H1 (cell line): ENCODE measurements at regions not wholly inside any gene's neighbourhood (a gene's known extent, or its start where the extent isn't known, plus 50 kb on each side); places are given as distances from the start of the nearest gene placed in this dataset.

Source experiments
- CTCF ChIA-PET: fragments of 300-600 bp; sonication (Branson Sonifier 250); formaldehyde crosslinking; loops from one replicate; lab custom pipeline; 2021; ENCODE audit not compliant: partially characterized antibody; lab: Charles Lee
- POLR2A ChIA-PET: fragments of 300-600 bp; sonication (Branson Sonifier 250); formaldehyde crosslinking; loops from one replicate; lab custom pipeline; 2021; ENCODE audit warnings: inconsistent platforms; ENCODE audit not compliant: partially characterized antibody; lab: Charles Lee
- DNase-seq, 2 experiments: peaks; one replicate each; pipeline versions ENCODE4 v3.0.0 to v3.0.0-alpha.2; 2010 to 2022; ENCODE audit warnings: low spot score in 2 of 2, low read depth in 1 of 2, mixed read lengths in 1 of 2
- FAIRE-seq: peaks from 2 replicates; lab custom pipeline; 2011; peaks lifted over from hg19 to GRCh38; lab: Jason Lieb, UNC
- H2AFZ ChIP-seq: 2 replicates; pipeline ENCODE4 v1.8.1; 2012; ENCODE audit warnings: low read length, inconsistent platforms
- H2AK5ac ChIP-seq: 2 replicates; pipeline ENCODE4 v1.6.1; 2013; ENCODE audit warnings: low read depth, low read length
- H2BK120ac ChIP-seq: replicated peaks from 2 replicates; pipeline ENCODE3; 2013; ENCODE audit warnings: low read depth, low read length, inconsistent platforms
- H2BK12ac ChIP-seq: 2 replicates; pipeline ENCODE4 v1.6.1; 2013; ENCODE audit warnings: low read depth, low read length
- H2BK15ac ChIP-seq: 2 replicates; pipeline ENCODE4 v1.6.1; 2013; ENCODE audit warnings: low read length
- H2BK20ac ChIP-seq: 2 replicates; pipeline ENCODE4 v1.6.1; 2013; ENCODE audit warnings: low read length
- H2BK5ac ChIP-seq: 2 replicates; pipeline ENCODE4 v1.6.1; 2013; ENCODE audit warnings: low read depth, low read length
- H3K14ac ChIP-seq: 2 replicates; pipeline ENCODE4 v1.6.1; 2013; ENCODE audit warnings: inconsistent platforms; ENCODE audit not compliant: insufficient read length
- H3K18ac ChIP-seq: 2 replicates; pipeline ENCODE4 v1.6.1; 2013; ENCODE audit warnings: low read length; ENCODE audit errors: extremely low read depth
- H3K23ac ChIP-seq: 2 replicates; pipeline ENCODE4 v1.6.1; 2013; ENCODE audit warnings: inconsistent platforms; ENCODE audit not compliant: insufficient read length
- H3K23me2 ChIP-seq: 2 replicates; pipeline ENCODE4 v1.6.1; 2013; ENCODE audit warnings: low read depth, low read length
- H3K27ac ChIP-seq: 2 replicates; pipeline ENCODE4 v1.6.1; 2011; ENCODE audit warnings: low read depth, low read length, inconsistent platforms
- H3K27me3 ChIP-seq, 4 experiments: replicated peaks in 1 of 4; 1 replicate in 1 of 4; 2 replicates in 3 of 4; pipeline versions ENCODE4 v1.6.1 to v1.8.1; 2011 to 2013; ENCODE audit warnings: low read length in 3 of 4, mild to moderate bottlenecking in 3 of 4, inconsistent platforms in 2 of 4, mixed read lengths in 2 of 4, moderate library complexity in 1 of 4; ENCODE audit not compliant: control insufficient read depth in 3 of 4, insufficient read depth in 3 of 4; ENCODE audit errors: extremely low read depth in 1 of 4
- H3K36me3 ChIP-seq, 4 experiments: 2 replicates each; pipeline versions ENCODE4 v1.6.1 to v1.8.1; 2011 to 2013; ENCODE audit warnings: mild to moderate bottlenecking in 4 of 4, low read length in 3 of 4, moderate library complexity in 2 of 4, control low read depth in 1 of 4, inconsistent platforms in 1 of 4; ENCODE audit not compliant: insufficient read depth in 4 of 4, control insufficient read depth in 2 of 4
- H3K4ac ChIP-seq: replicated peaks from 2 replicates; pipeline ENCODE3; 2013; ENCODE audit warnings: low read length, low read depth, mixed read lengths, inconsistent platforms; ENCODE audit not compliant: insufficient read length
- H3K4me1 ChIP-seq, 4 experiments: replicated peaks in 1 of 4; 1 replicate in 1 of 4; 2 replicates in 3 of 4; pipeline versions ENCODE4 v1.6.1 to v1.8.1; 2011 to 2013; ENCODE audit warnings: low read length in 3 of 4, inconsistent platforms in 2 of 4, mixed read lengths in 1 of 4; ENCODE audit not compliant: insufficient read depth in 4 of 4, control insufficient read depth in 3 of 4
- H3K4me2 ChIP-seq, 2 experiments: 2 replicates each; pipeline versions ENCODE4 v1.6.1 to v1.8.1; 2011 to 2013; ENCODE audit warnings: low read depth in 2 of 2, low read length in 2 of 2, control low read depth in 1 of 2, inconsistent platforms in 1 of 2, mild to moderate bottlenecking in 1 of 2; ENCODE audit not compliant: insufficient read depth in 1 of 2
- H3K4me3 ChIP-seq, 4 experiments: fragments of 200-600, 300-600 bp in 1 of 4; sonication (generic), shearing (Covaris generic), sonication (Bioruptor Twin) in 1 of 4; 2 replicates each; pipeline versions ENCODE4 v1.5.1 to v1.8.1; 2011 to 2016; ENCODE audit warnings: low read length in 4 of 4, low read depth in 3 of 4, control low read depth in 2 of 4, inconsistent platforms in 2 of 4, mild to moderate bottlenecking in 2 of 4, mixed read lengths in 1 of 4, moderate library complexity in 1 of 4; ENCODE audit not compliant: insufficient read depth in 2 of 4; ENCODE audit errors: extremely low read depth in 1 of 4
- H3K56ac ChIP-seq: replicated peaks from 2 replicates; pipeline ENCODE3; 2013; ENCODE audit warnings: low read depth, mild to moderate bottlenecking, mixed read lengths, low read length, inconsistent platforms; ENCODE audit not compliant: insufficient read length
- H3K79me1 ChIP-seq: 2 replicates; pipeline ENCODE4 v1.6.1; 2013; ENCODE audit warnings: low read depth, low read length, control low read depth
- H3K79me2 ChIP-seq, 2 experiments: 2 replicates each; pipeline versions ENCODE4 v1.6.1 to v1.8.1; 2012 to 2013; ENCODE audit warnings: low read length in 2 of 2, mild to moderate bottlenecking in 2 of 2, inconsistent platforms in 1 of 2; ENCODE audit not compliant: insufficient read depth in 2 of 2, control insufficient read depth in 1 of 2
- H3K9ac ChIP-seq, 4 experiments: replicated peaks in 1 of 4; 1 replicate in 1 of 4; 2 replicates in 3 of 4; pipeline versions ENCODE4 v1.6.1 to v1.8.1; 2011 to 2013; ENCODE audit warnings: low read depth in 3 of 4, low read length in 3 of 4, control low read depth in 2 of 4, mild to moderate bottlenecking in 2 of 4, moderate library complexity in 2 of 4, inconsistent platforms in 1 of 4; ENCODE audit errors: extremely low read depth in 1 of 4
- H3K9me3 ChIP-seq, 2 experiments: 2 replicates each; pipeline versions ENCODE4 v1.6.1 to v1.8.1; 2012 to 2013; ENCODE audit warnings: mild to moderate bottlenecking in 2 of 2, moderate library complexity in 2 of 2, control low read depth in 1 of 2, inconsistent platforms in 1 of 2, low read depth in 1 of 2, low read length in 1 of 2, mixed read lengths in 1 of 2; ENCODE audit not compliant: insufficient read depth in 2 of 2
- H4K20me1 ChIP-seq, 2 experiments: replicated peaks in 1 of 2; 2 replicates each; pipeline versions ENCODE3 to v1.8.1; 2011 to 2013; ENCODE audit warnings: inconsistent platforms in 2 of 2, low read length in 2 of 2, mild to moderate bottlenecking in 1 of 2; ENCODE audit not compliant: insufficient read depth in 2 of 2, control insufficient read depth in 1 of 2
- H4K5ac ChIP-seq: 2 replicates; pipeline ENCODE4 v1.6.1; 2013; ENCODE audit warnings: low read length, low read depth, mixed read lengths, inconsistent platforms; ENCODE audit not compliant: insufficient read length
- H4K8ac ChIP-seq: 2 replicates; pipeline ENCODE4 v1.8.0; 2013; ENCODE audit warnings: mild to moderate bottlenecking, moderate library complexity, low read length, inconsistent platforms; ENCODE audit not compliant: insufficient read depth; ENCODE audit errors: extremely low read depth
- H4K91ac ChIP-seq: replicated peaks from 2 replicates; pipeline ENCODE3; 2013; ENCODE audit warnings: low read length, mixed read lengths, inconsistent platforms; ENCODE audit not compliant: insufficient read length
- ASH2L ChIP-seq: fragments of 200-600, 300-600 bp; sonication (generic); IDR thresholded peaks from one replicate; pipeline ENCODE4 v1.7.1; 2017; ENCODE audit warnings: low read length
- BACH1 ChIP-seq: IDR thresholded peaks from 2 replicates; pipeline ENCODE4 v1.6.1; 2012; ENCODE audit warnings: low read length, improper control_type of control experiment
- CEBPB ChIP-seq: IDR thresholded peaks from 2 replicates; pipeline ENCODE4 v1.6.1; 2012; ENCODE audit warnings: low read depth, low read length
- CHD2 ChIP-seq: IDR thresholded peaks from 2 replicates; pipeline ENCODE4 v1.6.1; 2012; ENCODE audit warnings: low read length, improper control_type of control experiment
- GABPA ChIP-seq: IDR thresholded peaks from 2 replicates; pipeline ENCODE4 v1.6.1; 2011; ENCODE audit warnings: mild to moderate bottlenecking, low read length, moderate library complexity, borderline replicate concordance; ENCODE audit not compliant: insufficient read depth
- HDAC2 ChIP-seq, 2 experiments: fragments of 300-600 bp in 1 of 2; sonication (generic) in 1 of 2; IDR thresholded peaks; 2 replicates each; pipeline ENCODE4 v1.6.1; 2011 to 2012; ENCODE audit warnings: low read depth in 2 of 2, low read length in 2 of 2, mild to moderate bottlenecking in 2 of 2, moderate library complexity in 2 of 2, borderline replicate concordance in 1 of 2, inconsistent platforms in 1 of 2
- KDM4A ChIP-seq: IDR thresholded peaks from one replicate; pipeline ENCODE4 v1.7.1; 2012; ENCODE audit warnings: low read depth, mild to moderate bottlenecking, moderate library complexity, low read length, inconsistent platforms; ENCODE audit not compliant: severe bottlenecking
- KDM5A ChIP-seq: fragments of 200-600 bp; IDR thresholded peaks from 2 replicates; pipeline ENCODE4 v1.7.1; 2012; ENCODE audit warnings: mild to moderate bottlenecking, low read length, inconsistent platforms, mixed read lengths
- NRF1 ChIP-seq: IDR thresholded peaks from 2 replicates; pipeline ENCODE4 v1.6.1; 2011; ENCODE audit warnings: mild to moderate bottlenecking, low read depth, low read length, improper control_type of control experiment
- PHF8 ChIP-seq: fragments of 200-600 bp; sonication (generic); conservative IDR thresholded peaks from 2 replicates; pipeline ENCODE4 v1.7.1; 2012; ENCODE audit warnings: low read depth, mild to moderate bottlenecking, inconsistent platforms, low read length, moderate library complexity
- POLR2A ChIP-seq, 2 experiments: IDR thresholded peaks; 1 replicate in 1 of 2; 2 replicates in 1 of 2; pipeline ENCODE4 v1.6.1; 2011; ENCODE audit warnings: low read depth in 2 of 2, low read length in 2 of 2, mild to moderate bottlenecking in 2 of 2; ENCODE audit errors: control extremely low read depth in 1 of 2
- SP2 ChIP-seq: IDR thresholded peaks from 2 replicates; pipeline ENCODE4 v1.6.1; 2012; ENCODE audit warnings: mild to moderate bottlenecking, low read length, inconsistent platforms
- TAF7 ChIP-seq: optimal IDR thresholded peaks from 2 replicates; pipeline ENCODE3; 2011; ENCODE audit warnings: low read depth, mild to moderate bottlenecking, inconsistent platforms, low read length, moderate library complexity, borderline replicate concordance
- ZNF274 ChIP-seq: IDR thresholded peaks from 2 replicates; pipeline ENCODE4 v1.7.0; 2012; ENCODE audit warnings: low read length, borderline replicate concordance; ENCODE audit errors: extremely low read depth
- WGBS, 2 experiments: shearing (Covaris generic) in 1 of 2; methylation state at CpG; one replicate each; pipeline versions ENCODE4 v1.1.6 to v1.1.7; 2013 to 2015; ENCODE audit warnings: low lambda C conversion rate in 2 of 2, mixed read lengths in 2 of 2, inconsistent platforms in 1 of 2, low coverage in 1 of 2, missing lambda C conversion rate in 1 of 2; ENCODE audit not compliant: insufficient replicate concordance in 2 of 2, insufficient coverage in 1 of 2, insufficient read length in 1 of 2; ENCODE audit errors: extremely low coverage in 1 of 2, missing lambda C conversion rate in 1 of 2; 5-methylcytosine and 5-hydroxymethylcytosine counted together

DNA sequence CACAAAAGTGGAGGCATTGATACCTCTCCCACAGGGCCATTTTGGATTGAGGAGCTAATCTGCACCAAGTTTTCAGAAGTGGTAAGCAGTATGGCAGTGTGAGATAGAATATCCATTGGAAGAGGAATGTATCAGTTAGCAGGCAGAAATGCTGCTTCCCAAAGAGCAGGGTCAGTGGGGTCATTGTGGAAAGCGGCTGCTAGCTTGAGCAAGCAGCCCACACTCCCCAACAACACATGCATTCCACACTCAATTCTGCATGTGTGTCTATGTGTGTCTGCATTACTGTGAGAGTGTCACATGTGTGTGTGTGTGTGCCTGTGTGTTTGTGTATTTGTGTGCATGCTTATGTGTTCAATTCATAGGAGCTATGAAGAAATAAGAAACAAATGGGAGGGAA lies 190.9 kb upstream of the FOXA2 start:
- Histone ChIP-seq H2BK15ac (no peak overlapping the region), H3K4me2 (no peak overlapping the region), H2BK12ac (no peak overlapping the region), H3K23me2 (no peaks in the 10 kb centered on the region), H3K79me1 (no peaks in the 10 kb centered on the region), H3K23ac (no peak overlapping the region), H4K5ac (no peak overlapping the region), H3K4ac (no peak overlapping the region), H3K4me3 (no peak overlapping the region), H2AFZ (no peak overlapping the region), H4K91ac (no peak overlapping the region), H3K27ac (no peak overlapping the region), H2AK5ac (no peak overlapping the region), H3K9me3 (peaks cover 0 to 7% of the 10 kb centered on the region in 2 experiments; a peak in 2 of 4 replicates), H3K36me3 (no peaks in the 10 kb centered on the region), H4K8ac (no peak overlapping the region), H3K56ac (no peak overlapping the region)
- ChIA-PET POLR2A (no interaction called here), CTCF (interaction anchor here (1.4 kb wide), 1 partner anchor 9 kb away, joined by 4 read pairs; no protein-coding TSS in a partner anchor)
- FAIRE-seq (no peak), DNase-seq (no peak)
- 82% methylated on average over 1 of the region's 1 CpG; no CpG with 5 or more reads in 1 of the 2 experiments for WGBS, 2 experiments
- no peak for TF ChIP-seq NRF1
- TF ChIP-seq TAF7, result no peak
- no peak for TF ChIP-seq GABPA
- TF ChIP-seq HDAC2 (IDR thresholded peaks at IDR 0.05; ENCODE audit: borderline replicate concordance in 1 of 2, low read depth in 2 of 2, low read length in 2 of 2), result no peak
- TF ChIP-seq ASH2L, result no peak
- TF ChIP-seq POLR2A (IDR thresholded peaks at IDR 0.05; ENCODE audit: control extremely low read depth in 1 of 2, low read depth in 2 of 2, low read length in 2 of 2), result no peak
- TF ChIP-seq PHF8, result no peak
- TF ChIP-seq CEBPB, result no peak
- no peak for TF ChIP-seq SP2
- TF ChIP-seq CHD2, result no peak
- no peak for TF ChIP-seq KDM4A
- no peak for TF ChIP-seq KDM5A
- no peak for TF ChIP-seq ZNF274
- TF ChIP-seq BACH1, result no peak
- TF ChIP-seq, all 59 proteins: peak for 0
- Histone ChIP-seq H2BK20ac (no peak overlapping the region), H3K18ac (no peak overlapping the region), H3K79me2 (no peaks in the 10 kb centered on the region), H3K14ac (no peak overlapping the region), H4K20me1 (no peaks in the 10 kb centered on the region), H3K9ac (no peak overlapping the region), H2BK120ac (no peak overlapping the region), H3K27me3 (no peaks in the 10 kb centered on the region), H2BK5ac (no peak overlapping the region), H3K4me1 (no peaks in the 10 kb centered on the region)
